HepG2 (cell line): ENCODE measurements at regions not wholly inside any gene's neighbourhood (a gene's known extent, or its start where the extent isn't known, plus 50 kb on each side); places are given as distances from the start of the nearest gene placed in this dataset.

Experiments used
- KMT2A ChIP-seq: sonication (generic); formaldehyde crosslinking; IDR thresholded peaks from 2 replicates; pipeline ENCODE4 v1.4.0; 2020; ENCODE audit warnings: missing genetic modification reagents
- PAX8 ChIP-seq: sonication (generic); formaldehyde crosslinking; IDR thresholded peaks from 2 replicates; pipeline ENCODE4 v1.8.0; 2022; ENCODE audit warnings: mild to moderate bottlenecking, missing genetic modification reagents, borderline replicate concordance
- POGZ ChIP-seq: sonication (generic); formaldehyde crosslinking; IDR thresholded peaks from 2 replicates; pipeline ENCODE4 v1.4.0; 2020; ENCODE audit warnings: mild to moderate bottlenecking, missing genetic modification reagents
- RFX1 ChIP-seq: fragments of 450-650 bp; IDR thresholded peaks from 2 replicates; pipeline ENCODE4 v1.6.1; 2017
- TBX2 ChIP-seq: sonication (generic); formaldehyde crosslinking; IDR thresholded peaks from 2 replicates; pipeline ENCODE4 v1.5.0; 2020; ENCODE audit warnings: missing genetic modification reagents, mild to moderate bottlenecking, borderline replicate concordance
- TF ChIP-seq, protein P1 (sequence below), 2 experiments: fragments of 450-650 bp in 1 of 2; sonication (generic) in 1 of 2; formaldehyde crosslinking in 1 of 2; IDR thresholded peaks; 2 replicates each; pipeline versions ENCODE4 v1.6.1 to v1.8.0; 2016 to 2022; ENCODE audit warnings: antibody characterized with exemption in 1 of 2, mild to moderate bottlenecking in 1 of 2, missing genetic modification reagents in 1 of 2

DNA sequence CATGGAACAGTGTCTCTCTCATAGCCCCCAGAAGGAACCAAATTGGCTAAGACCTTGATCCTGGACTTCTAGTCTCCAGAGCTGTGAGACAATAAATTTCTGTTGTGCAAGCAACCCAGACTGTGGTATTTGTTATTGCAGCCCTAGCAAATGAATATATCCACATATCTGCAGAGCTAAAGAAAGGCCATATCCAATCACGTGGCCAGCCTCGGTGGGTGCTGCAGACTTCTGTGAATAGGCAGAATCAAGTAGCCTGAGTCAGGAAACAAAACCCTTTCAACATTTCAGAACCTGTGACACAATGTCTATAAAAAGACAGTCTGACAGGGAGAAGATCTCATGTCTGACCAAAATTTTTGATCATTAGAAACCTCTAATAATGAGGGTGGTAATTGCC lies 71.0 kb upstream of the CPM start (continued):
- TF ChIP-seq, protein P1, sequence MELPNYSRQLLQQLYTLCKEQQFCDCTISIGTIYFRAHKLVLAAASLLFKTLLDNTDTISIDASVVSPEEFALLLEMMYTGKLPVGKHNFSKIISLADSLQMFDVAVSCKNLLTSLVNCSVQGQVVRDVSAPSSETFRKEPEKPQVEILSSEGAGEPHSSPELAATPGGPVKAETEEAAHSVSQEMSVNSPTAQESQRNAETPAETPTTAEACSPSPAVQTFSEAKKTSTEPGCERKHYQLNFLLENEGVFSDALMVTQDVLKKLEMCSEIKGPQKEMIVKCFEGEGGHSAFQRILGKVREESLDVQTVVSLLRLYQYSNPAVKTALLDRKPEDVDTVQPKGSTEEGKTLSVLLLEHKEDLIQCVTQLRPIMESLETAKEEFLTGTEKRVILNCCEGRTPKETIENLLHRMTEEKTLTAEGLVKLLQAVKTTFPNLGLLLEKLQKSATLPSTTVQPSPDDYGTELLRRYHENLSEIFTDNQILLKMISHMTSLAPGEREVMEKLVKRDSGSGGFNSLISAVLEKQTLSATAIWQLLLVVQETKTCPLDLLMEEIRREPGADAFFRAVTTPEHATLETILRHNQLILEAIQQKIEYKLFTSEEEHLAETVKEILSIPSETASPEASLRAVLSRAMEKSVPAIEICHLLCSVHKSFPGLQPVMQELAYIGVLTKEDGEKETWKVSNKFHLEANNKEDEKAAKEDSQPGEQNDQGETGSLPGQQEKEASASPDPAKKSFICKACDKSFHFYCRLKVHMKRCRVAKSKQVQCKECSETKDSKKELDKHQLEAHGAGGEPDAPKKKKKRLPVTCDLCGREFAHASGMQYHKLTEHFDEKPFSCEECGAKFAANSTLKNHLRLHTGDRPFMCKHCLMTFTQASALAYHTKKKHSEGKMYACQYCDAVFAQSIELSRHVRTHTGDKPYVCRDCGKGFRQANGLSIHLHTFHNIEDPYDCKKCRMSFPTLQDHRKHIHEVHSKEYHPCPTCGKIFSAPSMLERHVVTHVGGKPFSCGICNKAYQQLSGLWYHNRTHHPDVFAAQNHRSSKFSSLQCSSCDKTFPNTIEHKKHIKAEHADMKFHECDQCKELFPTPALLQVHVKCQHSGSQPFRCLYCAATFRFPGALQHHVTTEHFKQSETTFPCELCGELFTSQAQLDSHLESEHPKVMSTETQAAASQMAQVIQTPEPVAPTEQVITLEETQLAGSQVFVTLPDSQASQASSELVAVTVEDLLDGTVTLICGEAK (IDR thresholded peaks at IDR 0.05) = no peak
- TF ChIP-seq, protein P1 (CRISPR knock-in tag; IDR thresholded peaks at IDR 0.05) = no peak
- TF ChIP-seq RFX1 = no peak
- no peak for TF ChIP-seq POGZ (CRISPR knock-in tag)
- no peak for TF ChIP-seq TBX2 (CRISPR knock-in tag)
- TF ChIP-seq KMT2A (CRISPR knock-in tag) = no peak
- no peak for TF ChIP-seq PAX8 (CRISPR knock-in tag)
